ENCODE measurements at regions not wholly inside any gene's neighbourhood (a gene's known extent, or its start where the extent isn't known, plus 50 kb on each side); places are given as distances from the start of the nearest gene placed in this dataset.

- DNase-seq, result no peak
- H3K27ac ChIP-seq (ENCODE audit: insufficient read depth, low read length, poor library complexity, severe bottlenecking), result no peak overlapping the region
- H3K9me3 ChIP-seq (ENCODE audit: control insufficient read depth, low read length), result no peaks in the 10 kb centered on the region
- H3K4me1 ChIP-seq (ENCODE audit: control insufficient read depth, insufficient read depth, low read length, poor library complexity, severe bottlenecking), result no peaks in the 10 kb centered on the region
- H3K27me3 ChIP-seq (replicated peaks; ENCODE audit: control insufficient read depth, insufficient read depth, low read length, poor library complexity, severe bottlenecking), result no peaks in the 10 kb centered on the region
- no peak overlapping the region for H3K4me3 ChIP-seq (ENCODE audit: insufficient read depth, low read depth, low read length, poor library complexity, severe bottlenecking)
- H3K36me3 ChIP-seq (ENCODE audit: control insufficient read depth, insufficient read depth, low read length), result no peaks in the 10 kb centered on the region
These were observed 1191.1 kb upstream of the MIR17HG start for GRCh38 chr13:90156390-90156789.

GRCh38 chr13:90168953-90169352 lies 1178.5 kb upstream of the MIR17HG start:
- no peak for DNase-seq
- no peaks in the 10 kb centered on the region for H3K36me3 ChIP-seq (ENCODE audit: control insufficient read depth, insufficient read depth, low read length)
- no peak overlapping the region for H3K4me3 ChIP-seq (ENCODE audit: insufficient read depth, low read depth, low read length, poor library complexity, severe bottlenecking)
- no peaks in the 10 kb centered on the region for H3K27me3 ChIP-seq (replicated peaks; ENCODE audit: control insufficient read depth, insufficient read depth, low read length, poor library complexity, severe bottlenecking)
- H3K27ac ChIP-seq (ENCODE audit: insufficient read depth, low read length, poor library complexity, severe bottlenecking), result no peak overlapping the region
- no peaks in the 10 kb centered on the region for H3K4me1 ChIP-seq (ENCODE audit: control insufficient read depth, insufficient read depth, low read length, poor library complexity, severe bottlenecking)
- no peaks in the 10 kb centered on the region for H3K9me3 ChIP-seq (ENCODE audit: control insufficient read depth, low read length)

- Histone ChIP-seq H3K4me1 (ENCODE audit: control insufficient read depth, insufficient read depth, low read length, poor library complexity, severe bottlenecking) (no peaks in the 10 kb centered on the region), H3K36me3 (ENCODE audit: control insufficient read depth, insufficient read depth, low read length) (no peaks in the 10 kb centered on the region), H3K27ac (ENCODE audit: insufficient read depth, low read length, poor library complexity, severe bottlenecking) (no peak overlapping the region), H3K9me3 (ENCODE audit: control insufficient read depth, low read length) (no peaks in the 10 kb centered on the region), H3K4me3 (ENCODE audit: insufficient read depth, low read depth, low read length, poor library complexity, severe bottlenecking) (no peak overlapping the region), H3K27me3 (replicated peaks; ENCODE audit: control insufficient read depth, insufficient read depth, low read length, poor library complexity, severe bottlenecking) (no peaks in the 10 kb centered on the region)
- no peak for DNase-seq
These were observed 1177.3 kb upstream of the MIR17HG start for GRCh38 chr13:90170208-90170607.

- H3K4me3 ChIP-seq (ENCODE audit: insufficient read depth, low read depth, low read length, poor library complexity, severe bottlenecking), result no peak overlapping the region
- no peaks in the 10 kb centered on the region for H3K4me1 ChIP-seq (ENCODE audit: control insufficient read depth, insufficient read depth, low read length, poor library complexity, severe bottlenecking)
- H3K27ac ChIP-seq (ENCODE audit: insufficient read depth, low read length, poor library complexity, severe bottlenecking), result no peak overlapping the region
- H3K9me3 ChIP-seq (ENCODE audit: control insufficient read depth, low read length), result no peaks in the 10 kb centered on the region
- H3K27me3 ChIP-seq (replicated peaks; ENCODE audit: control insufficient read depth, insufficient read depth, low read length, poor library complexity, severe bottlenecking), result no peaks in the 10 kb centered on the region
- no peaks in the 10 kb centered on the region for H3K36me3 ChIP-seq (ENCODE audit: control insufficient read depth, insufficient read depth, low read length)
- DNase-seq, result no peak
These were observed 1175.8 kb upstream of the MIR17HG start for GRCh38 chr13:90171649-90172048.

- no peak overlapping the region for H3K4me3 ChIP-seq (ENCODE audit: insufficient read depth, low read depth, low read length, poor library complexity, severe bottlenecking)
- DNase-seq, result no peak
These were observed 1170.0 kb upstream of the MIR17HG start for GRCh38 chr13:90177512-90177911.

GRCh38 chr13:90184355-90184754 lies 1163.1 kb upstream of the MIR17HG start:
- DNase-seq, result no peak
- H3K4me3 ChIP-seq (ENCODE audit: insufficient read depth, low read depth, low read length, poor library complexity, severe bottlenecking), result no peak overlapping the region

More at GRCh38 chr13:90177512-90177911, 1170.0 kb upstream of the MIR17HG start:
- H3K36me3 ChIP-seq (ENCODE audit: control insufficient read depth, insufficient read depth, low read length), result no peaks in the 10 kb centered on the region
- no peaks in the 10 kb centered on the region for H3K27me3 ChIP-seq (replicated peaks; ENCODE audit: control insufficient read depth, insufficient read depth, low read length, poor library complexity, severe bottlenecking)
- H3K27ac ChIP-seq (ENCODE audit: insufficient read depth, low read length, poor library complexity, severe bottlenecking), result no peak overlapping the region
- no peaks in the 10 kb centered on the region for H3K9me3 ChIP-seq (ENCODE audit: control insufficient read depth, low read length)
- H3K4me1 ChIP-seq (ENCODE audit: control insufficient read depth, insufficient read depth, low read length, poor library complexity, severe bottlenecking), result no peaks in the 10 kb centered on the region

GRCh38 chr13:90185734-90186133 lies 1161.8 kb upstream of the MIR17HG start:
- Histone ChIP-seq H3K27me3 (replicated peaks; ENCODE audit: control insufficient read depth, insufficient read depth, low read length, poor library complexity, severe bottlenecking) (no peaks in the 10 kb centered on the region), H3K4me1 (ENCODE audit: control insufficient read depth, insufficient read depth, low read length, poor library complexity, severe bottlenecking) (no peaks in the 10 kb centered on the region), H3K27ac (ENCODE audit: insufficient read depth, low read length, poor library complexity, severe bottlenecking) (no peak overlapping the region), H3K4me3 (ENCODE audit: insufficient read depth, low read depth, low read length, poor library complexity, severe bottlenecking) (no peak overlapping the region), H3K36me3 (ENCODE audit: control insufficient read depth, insufficient read depth, low read length) (no peaks in the 10 kb centered on the region), H3K9me3 (ENCODE audit: control insufficient read depth, low read length) (no peaks in the 10 kb centered on the region)
- no peak for DNase-seq

More at GRCh38 chr13:90184355-90184754, 1163.1 kb upstream of the MIR17HG start:
- Histone ChIP-seq H3K27ac (ENCODE audit: insufficient read depth, low read length, poor library complexity, severe bottlenecking) (no peak overlapping the region), H3K27me3 (replicated peaks; ENCODE audit: control insufficient read depth, insufficient read depth, low read length, poor library complexity, severe bottlenecking) (no peaks in the 10 kb centered on the region), H3K36me3 (ENCODE audit: control insufficient read depth, insufficient read depth, low read length) (no peaks in the 10 kb centered on the region), H3K4me1 (ENCODE audit: control insufficient read depth, insufficient read depth, low read length, poor library complexity, severe bottlenecking) (no peaks in the 10 kb centered on the region), H3K9me3 (ENCODE audit: control insufficient read depth, low read length) (no peaks in the 10 kb centered on the region)

- no peak for DNase-seq
- no peak overlapping the region for H3K4me3 ChIP-seq (ENCODE audit: insufficient read depth, low read depth, low read length, poor library complexity, severe bottlenecking)
- no peak overlapping the region for H3K27ac ChIP-seq (ENCODE audit: insufficient read depth, low read length, poor library complexity, severe bottlenecking)
These were observed 1159.8 kb upstream of the MIR17HG start for GRCh38 chr13:90187478-90188350.

GRCh38 chr13:90188351-90188636 lies 1159.2 kb upstream of the MIR17HG start:
- no peak for DNase-seq
- Histone ChIP-seq H3K4me1 (ENCODE audit: control insufficient read depth, insufficient read depth, low read length, poor library complexity, severe bottlenecking) (no peaks in the 10 kb centered on the region), H3K27ac (ENCODE audit: insufficient read depth, low read length, poor library complexity, severe bottlenecking) (no peak overlapping the region)

More at GRCh38 chr13:90187478-90188350, 1159.8 kb upstream of the MIR17HG start:
- H3K4me1 ChIP-seq (ENCODE audit: control insufficient read depth, insufficient read depth, low read length, poor library complexity, severe bottlenecking), result no peaks in the 10 kb centered on the region
- H3K9me3 ChIP-seq (ENCODE audit: control insufficient read depth, low read length), result no peaks in the 10 kb centered on the region
- H3K36me3 ChIP-seq (ENCODE audit: control insufficient read depth, insufficient read depth, low read length), result no peaks in the 10 kb centered on the region
- no peaks in the 10 kb centered on the region for H3K27me3 ChIP-seq (replicated peaks; ENCODE audit: control insufficient read depth, insufficient read depth, low read length, poor library complexity, severe bottlenecking)

GRCh38 chr13:90197722-90198121 lies 1149.8 kb upstream of the MIR17HG start:
- no peak overlapping the region for H3K4me3 ChIP-seq (ENCODE audit: insufficient read depth, low read depth, low read length, poor library complexity, severe bottlenecking)
- no peaks in the 10 kb centered on the region for H3K27me3 ChIP-seq (replicated peaks; ENCODE audit: control insufficient read depth, insufficient read depth, low read length, poor library complexity, severe bottlenecking)
- H3K36me3 ChIP-seq (ENCODE audit: control insufficient read depth, insufficient read depth, low read length), result no peaks in the 10 kb centered on the region
- no peaks in the 10 kb centered on the region for H3K9me3 ChIP-seq (ENCODE audit: control insufficient read depth, low read length)
- H3K4me1 ChIP-seq (ENCODE audit: control insufficient read depth, insufficient read depth, low read length, poor library complexity, severe bottlenecking), result no peaks in the 10 kb centered on the region
- no peak for DNase-seq
- no peak overlapping the region for H3K27ac ChIP-seq (ENCODE audit: insufficient read depth, low read length, poor library complexity, severe bottlenecking)

More at GRCh38 chr13:90188351-90188636, 1159.2 kb upstream of the MIR17HG start:
- H3K27me3 ChIP-seq (replicated peaks; ENCODE audit: control insufficient read depth, insufficient read depth, low read length, poor library complexity, severe bottlenecking), result no peaks in the 10 kb centered on the region
- no peak overlapping the region for H3K4me3 ChIP-seq (ENCODE audit: insufficient read depth, low read depth, low read length, poor library complexity, severe bottlenecking)
- H3K9me3 ChIP-seq (ENCODE audit: control insufficient read depth, low read length), result no peaks in the 10 kb centered on the region
- H3K36me3 ChIP-seq (ENCODE audit: control insufficient read depth, insufficient read depth, low read length), result no peaks in the 10 kb centered on the region

Measured in effector memory CD4-positive, alpha-beta T cell (primary cell).